GM19035 (cell line): ENCODE measurements at regions not wholly inside any gene's neighbourhood (a gene's known extent, or its start where the extent isn't known, plus 50 kb on each side); places are given as distances from the start of the nearest gene placed in this dataset.

Source experiments
- ATAC-seq: cut with Tn5 transposase; IDR thresholded peaks from one replicate; pipeline ENCODE4 v1.9.1; 2021; ENCODE audit not compliant: unreplicated experiment

DNA sequence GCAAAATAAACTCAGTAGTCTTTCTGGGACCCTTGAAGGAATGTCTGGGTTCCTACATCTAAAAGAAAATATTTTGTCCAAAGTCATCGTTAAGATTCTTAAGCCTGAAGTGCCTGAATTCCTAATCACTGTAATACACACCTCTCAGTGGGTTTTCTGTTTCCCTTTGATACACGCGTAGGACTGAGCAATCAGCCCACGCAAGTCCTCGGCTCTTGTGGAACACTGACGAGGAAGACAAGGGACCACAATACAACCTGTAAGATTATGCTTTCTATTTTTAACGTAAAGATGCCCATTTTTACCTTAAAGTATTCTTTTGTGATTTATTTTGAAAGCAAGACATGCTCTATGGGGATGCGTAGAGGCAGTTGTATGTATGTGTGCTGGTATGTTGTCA is 472.8 kb upstream of the CELF2 start:
- ATAC-seq, result no peak

DNA sequence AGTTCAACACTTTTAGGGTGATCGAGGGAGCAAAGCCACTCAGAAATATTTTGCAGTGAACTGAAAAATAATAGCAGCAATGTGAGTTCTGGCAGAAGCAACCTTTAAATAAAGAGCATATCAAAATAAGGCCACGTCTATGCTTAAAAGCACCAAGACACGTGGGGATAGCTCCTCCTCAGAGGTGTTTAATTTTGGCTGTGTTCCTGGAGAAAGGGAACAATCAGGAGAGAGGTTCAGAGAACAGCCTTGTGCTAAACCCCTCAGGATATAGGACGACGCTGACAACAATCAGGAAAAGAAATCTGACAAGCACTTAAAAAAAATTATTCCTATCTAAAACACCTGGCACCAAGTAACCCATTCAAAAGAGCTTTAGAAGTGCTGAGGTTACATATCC is 471.9 kb upstream of the CELF2 start:
- ATAC-seq, result no peak

DNA sequence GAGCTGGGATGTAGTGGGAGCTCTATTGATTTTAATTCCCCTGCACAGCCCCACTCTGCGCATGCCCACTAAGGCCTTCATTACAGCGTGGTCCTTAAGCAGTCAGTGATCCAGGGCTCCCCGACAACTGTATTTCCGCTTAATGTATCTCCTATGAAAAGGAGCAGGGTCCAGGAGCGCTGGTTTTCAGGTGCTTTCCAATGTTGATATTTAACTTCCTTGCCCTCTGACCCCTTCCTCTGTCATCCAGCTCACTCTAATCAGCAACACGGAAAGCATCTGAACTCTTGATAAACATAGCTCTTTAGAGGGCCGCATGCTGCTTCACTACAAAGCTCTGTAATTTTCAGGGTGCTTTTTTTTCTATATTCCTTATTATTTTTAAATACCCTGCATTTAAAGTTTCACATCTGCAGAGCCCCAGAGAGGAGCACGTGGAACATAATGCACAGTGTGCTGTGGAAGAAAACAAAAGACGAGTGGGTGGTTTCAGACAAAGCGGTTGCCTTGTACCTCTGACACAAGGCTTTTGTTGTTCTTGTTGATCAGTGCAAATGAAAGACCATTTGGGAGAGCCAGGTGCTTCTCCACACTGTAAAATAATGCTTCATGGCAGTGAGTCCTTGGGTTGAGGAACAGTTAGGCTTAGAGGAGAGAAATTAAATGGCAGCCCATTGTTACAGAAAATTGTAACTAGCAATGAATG is 465.9 kb upstream of the CELF2 start:
- ATAC-seq, result no peak

DNA sequence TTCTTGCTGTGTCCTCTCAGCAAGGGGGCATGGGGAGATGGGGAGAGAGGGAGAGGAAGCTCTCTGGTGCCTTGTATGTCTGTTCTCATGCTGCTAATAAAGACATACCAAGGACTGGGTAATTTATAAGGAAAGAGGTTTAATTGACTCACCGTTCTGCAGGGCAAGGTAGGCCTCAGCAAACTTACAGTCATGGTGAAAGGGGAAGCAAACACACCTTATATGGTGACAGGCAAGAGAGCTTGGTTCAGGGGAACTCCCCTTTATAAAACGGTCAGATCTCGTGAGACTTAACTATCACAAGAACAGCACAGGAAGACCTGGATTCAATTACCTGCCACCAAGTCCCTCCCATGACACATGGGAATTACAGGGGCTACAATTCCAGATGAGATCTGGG is 464.7 kb upstream of the CELF2 start:
- ATAC-seq, result no peak

DNA sequence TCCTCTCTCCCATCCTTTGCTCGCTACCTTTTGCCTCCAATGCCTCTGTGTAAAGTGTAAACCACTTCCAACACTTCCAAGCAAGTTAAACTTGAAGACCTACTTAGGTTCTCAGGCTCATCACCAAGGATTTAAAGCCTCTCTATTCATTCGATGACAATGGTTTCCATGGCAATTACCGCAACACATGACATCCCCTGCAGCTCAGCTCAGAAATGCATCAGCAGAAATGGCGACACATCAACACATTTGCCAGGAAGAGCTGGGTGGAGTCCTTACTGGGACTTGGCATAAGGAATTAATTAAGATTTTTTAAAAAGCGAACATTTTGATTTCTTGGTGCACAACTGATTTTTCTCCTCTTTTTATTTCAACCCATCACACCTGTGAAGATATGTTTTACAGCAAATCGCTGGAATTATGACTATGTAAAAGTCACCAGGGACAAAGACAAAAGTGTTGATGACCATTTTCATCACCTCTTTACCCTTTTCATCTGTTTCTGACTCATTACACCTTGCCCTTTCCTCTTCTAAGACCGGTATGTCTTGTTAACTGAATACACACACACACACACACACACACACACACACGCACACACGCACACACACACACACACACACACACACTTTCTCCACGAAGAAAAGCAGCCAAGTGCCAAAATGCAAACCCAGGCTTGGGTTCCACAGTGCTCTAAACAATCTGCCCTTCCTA is 453.4 kb upstream of the CELF2 start:
- no peak for ATAC-seq

DNA sequence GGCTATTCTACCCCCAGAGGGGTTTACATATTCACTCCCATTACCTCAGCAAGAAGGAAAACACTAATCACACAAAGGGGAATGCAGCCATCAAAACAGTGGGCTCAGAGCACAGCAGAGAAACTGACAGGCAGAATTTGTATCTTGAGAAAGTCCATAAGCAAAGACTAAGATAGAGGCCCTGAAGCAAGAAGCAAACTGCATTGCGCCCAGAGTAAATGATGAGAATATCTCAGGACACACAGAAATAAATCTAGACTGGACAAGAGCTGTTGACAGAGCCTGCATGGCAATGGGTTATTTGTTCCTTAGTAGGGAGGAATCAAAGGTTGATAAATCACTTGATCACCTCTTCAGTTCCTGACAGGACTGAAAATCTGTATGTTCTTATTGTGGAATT is 440.7 kb upstream of the CELF2 start:
- no peak for ATAC-seq

DNA sequence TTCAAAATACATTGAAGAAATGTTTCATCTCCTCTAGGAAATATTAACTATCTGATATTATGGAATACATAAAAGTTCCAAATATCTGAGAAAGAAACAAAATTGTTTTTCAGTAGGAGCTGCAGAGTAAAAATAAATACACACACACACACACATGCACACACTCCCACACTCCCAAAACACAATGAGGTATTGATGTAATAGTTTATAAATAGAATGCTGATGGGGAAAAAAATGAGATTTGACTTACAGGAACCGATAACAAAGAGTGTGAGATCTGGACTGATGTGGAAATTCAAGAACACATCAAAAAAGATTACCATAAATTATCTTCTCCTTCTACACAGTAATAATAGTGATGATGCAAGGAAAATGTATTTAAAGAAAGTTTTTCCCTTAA is 438.0 kb upstream of the CELF2 start:
- ATAC-seq, result no peak

DNA sequence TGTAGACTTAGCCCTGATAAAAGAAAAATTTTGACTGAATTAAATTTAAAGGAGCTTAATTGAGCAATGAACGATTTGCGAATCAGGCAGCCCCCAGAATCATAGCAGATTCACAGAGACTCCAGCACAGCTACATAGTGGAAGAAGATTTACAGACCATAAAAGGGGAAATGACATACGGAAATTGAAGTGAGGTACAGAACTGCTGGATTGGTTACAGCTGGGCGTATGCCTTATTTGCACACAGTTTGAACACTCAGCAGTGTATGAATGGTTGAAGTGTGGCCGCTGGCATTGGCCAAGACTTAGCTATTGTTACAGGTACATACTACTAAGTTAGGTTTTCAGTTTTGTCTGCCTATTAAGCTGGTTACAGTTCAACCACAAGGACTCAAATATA is 433.5 kb upstream of the CELF2 start:
- ATAC-seq, result no peak

DNA sequence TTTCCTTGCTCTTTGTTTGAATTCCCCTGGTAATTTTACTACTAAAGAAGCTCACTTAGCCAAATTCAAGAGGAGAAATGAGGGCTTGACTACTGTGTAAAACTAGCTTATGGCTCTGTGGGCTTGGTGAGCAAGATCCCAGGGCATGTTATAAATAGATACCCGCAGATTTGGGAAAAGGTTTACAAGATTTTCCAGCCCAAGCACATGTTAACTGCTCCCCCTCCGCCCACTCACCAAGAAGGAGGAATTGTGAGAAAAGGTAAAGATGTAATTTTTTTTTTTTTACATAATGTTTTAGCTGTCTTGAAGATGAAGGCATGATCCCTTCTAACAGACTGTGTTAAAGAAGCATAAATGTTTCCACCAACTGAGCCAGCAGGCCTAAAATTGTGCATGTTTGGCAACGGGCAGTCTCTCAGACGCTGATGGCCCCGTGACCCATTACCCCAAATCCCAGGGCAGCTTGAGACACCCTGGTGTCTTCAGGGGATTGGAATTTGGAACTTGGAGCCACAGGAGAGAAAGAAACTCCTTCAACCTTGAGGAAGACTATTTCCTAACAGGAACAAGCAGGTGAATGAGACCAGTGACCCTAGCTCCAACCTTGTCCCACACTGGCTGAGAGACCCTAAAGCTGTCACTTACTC is 429.8 kb upstream of the CELF2 start:
- no peak for ATAC-seq

DNA sequence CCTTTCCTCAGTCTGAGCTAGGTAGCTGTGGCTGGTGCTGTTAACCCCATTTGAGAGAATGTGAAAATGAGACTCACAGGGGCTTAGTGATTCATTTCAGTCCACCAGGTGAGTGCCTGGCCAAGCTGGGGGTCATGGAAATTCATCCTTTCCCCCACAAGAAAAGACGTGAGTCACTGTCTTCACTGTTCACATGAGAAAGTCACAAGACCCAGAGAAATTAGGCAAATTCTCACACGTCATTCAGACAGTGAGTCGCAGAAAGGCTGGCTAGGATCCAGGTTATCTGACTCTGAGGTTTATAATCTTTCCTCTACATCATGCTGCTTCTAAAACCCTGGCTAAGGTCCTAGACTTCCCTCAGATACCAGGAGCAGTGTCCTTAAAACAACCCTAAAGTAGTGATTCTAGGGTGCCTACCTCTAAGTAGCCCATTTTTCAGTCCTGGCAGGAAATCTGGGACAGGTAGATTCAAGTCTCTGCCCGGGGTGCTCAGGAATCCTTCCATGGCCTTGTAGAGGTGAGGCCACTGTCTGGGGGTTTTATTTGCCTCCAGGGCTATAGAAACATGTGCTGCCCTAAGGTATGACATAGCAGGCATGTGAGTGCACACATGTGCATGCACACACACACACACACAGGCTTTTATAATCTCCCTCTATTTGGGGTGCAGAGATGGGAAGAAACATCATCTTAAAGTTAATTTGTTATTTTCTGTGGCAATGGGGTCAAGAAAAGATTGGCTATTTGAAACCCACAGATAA is 427.9 kb upstream of the CELF2 start:
- ATAC-seq, result peak; percentile 76

DNA sequence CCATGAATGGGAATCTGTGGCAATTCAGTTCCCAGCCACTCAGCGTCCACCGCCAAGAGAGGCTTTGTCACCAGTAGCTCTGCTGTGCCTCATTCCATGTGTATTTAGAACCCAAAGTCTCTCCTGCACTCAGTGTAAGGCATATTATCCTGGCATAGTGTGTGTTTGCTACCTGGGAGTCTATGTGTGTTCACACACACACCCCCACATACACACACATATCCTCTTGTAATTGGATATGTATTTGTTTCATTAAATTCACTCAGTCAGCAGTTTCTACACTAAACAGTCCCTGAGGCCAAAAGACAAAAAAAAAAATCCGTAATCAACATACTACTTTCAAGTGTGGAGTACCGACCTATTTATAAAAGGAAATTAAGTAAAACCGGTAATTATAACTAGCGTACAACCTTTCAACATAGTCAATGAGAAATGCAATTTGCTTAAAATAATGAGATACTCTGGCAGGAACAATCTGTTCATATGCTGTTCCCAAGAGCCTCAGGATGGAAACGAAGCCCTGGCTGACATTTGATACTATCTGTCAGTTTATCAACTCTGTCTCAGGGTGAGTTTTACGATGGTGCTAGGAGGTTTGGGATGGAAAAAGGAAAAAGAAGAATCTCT is 425.8 kb upstream of the CELF2 start:
- ATAC-seq, result no peak

DNA sequence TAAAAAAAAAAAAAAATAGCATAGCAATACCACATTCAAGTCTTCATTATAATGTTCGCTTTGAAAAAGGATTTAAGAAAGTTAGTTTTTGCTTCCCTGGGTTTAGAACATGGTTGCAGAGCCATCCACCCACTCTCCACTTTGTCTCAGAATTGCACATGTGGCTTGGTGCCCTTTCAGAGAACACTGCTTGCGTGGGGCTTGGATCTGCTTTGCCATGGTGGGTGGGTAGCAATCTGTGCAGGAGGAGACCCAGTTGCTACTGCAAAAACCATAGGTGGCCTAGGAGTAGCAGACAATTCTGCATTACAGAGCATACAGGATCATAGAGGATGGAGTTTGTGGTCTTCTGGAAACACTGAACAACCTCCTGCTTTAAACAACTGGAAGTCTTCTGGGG is 421.4 kb upstream of the CELF2 start:
- ATAC-seq, result no peak

DNA sequence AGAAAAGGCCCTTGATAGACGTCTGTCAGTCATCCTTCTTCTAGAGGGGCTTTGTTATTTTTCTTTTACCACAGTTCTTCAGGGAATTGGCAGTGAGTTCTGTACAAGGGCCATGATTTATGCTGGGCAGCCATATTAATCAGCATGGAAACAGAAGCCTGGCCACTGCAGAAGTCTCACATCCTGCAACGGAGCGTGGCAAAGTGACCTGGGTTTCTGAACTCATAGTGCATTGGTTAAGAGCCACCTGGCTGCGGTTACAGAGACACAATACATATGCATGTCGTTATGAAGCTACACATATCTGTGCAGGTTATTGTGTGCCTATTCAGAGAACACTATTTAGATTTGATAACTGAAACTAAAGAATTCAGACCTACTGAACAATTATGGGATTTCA is 419.4 kb upstream of the CELF2 start:
- ATAC-seq, result peak; percentile 77

DNA sequence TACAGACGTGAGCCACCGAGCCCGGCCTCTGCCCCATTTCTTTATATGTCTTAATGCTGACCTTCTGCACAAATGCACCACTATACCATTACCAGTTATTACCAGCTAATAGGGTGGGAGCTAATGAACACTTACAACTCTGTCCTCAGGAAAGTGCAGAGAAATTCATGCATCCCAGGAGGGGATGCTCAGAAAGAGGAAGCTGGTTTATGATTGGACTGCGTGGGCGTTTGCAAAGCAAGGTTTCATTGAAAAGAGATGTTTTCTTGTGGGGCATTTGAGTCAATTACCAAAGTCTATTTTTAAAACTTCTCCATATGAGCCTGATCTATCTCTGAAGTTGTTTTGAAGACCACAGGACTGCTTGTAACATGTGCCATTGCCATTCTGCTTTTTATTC is 417.7 kb upstream of the CELF2 start:
- no peak for ATAC-seq

DNA sequence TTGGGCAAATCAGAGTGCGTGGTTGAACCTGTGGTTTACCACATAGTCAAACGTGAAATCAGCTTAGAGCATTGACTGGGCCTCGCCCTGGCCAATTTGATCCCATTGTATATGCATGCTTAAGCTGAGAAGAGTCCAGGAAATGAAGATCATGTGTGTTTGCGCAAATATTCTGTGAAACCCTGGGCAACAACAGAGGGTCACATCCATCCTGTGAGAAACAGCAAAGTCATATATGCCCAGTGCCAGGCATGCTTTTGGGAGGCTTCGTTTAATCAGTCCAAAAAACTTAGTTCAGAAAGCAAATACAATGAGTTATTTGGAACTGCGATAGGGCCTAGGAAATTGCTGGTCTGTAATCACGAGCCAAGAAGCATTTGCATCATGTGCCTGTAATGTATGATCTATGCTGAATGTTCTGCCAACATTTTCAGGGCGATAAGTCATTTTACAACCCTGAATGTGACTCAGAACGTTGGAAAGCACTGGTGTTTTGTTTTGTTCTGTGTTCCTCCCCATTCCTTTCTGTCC is 412.1 kb upstream of the CELF2 start:
- no peak for ATAC-seq

DNA sequence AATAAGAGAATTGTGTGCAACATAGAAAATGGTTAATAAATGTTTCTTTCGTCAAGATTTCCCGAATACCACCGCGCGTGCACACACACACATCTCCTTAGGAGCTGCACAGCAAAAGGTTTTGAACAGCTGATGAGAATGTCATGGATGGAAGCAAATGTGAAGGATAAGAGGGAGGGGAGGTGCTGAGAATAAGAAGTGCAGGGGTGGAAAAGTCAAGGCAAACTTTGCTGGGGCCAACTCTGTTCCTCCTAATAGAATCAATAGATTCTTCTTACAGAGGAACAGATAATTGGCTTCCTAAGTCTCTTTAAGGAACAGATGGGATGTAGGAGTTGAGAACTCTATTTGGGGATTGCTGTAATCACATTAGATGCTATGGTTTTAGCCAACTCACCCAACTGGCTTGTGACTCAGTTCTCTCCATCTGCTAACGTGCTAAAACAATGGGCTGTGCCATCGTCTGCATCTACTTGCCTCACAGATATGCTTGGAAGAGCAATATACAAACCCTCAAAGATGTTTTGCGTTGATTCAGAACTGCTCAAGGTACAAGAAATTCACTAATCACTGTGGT is 408.2 kb upstream of the CELF2 start:
- ATAC-seq, result no peak

DNA sequence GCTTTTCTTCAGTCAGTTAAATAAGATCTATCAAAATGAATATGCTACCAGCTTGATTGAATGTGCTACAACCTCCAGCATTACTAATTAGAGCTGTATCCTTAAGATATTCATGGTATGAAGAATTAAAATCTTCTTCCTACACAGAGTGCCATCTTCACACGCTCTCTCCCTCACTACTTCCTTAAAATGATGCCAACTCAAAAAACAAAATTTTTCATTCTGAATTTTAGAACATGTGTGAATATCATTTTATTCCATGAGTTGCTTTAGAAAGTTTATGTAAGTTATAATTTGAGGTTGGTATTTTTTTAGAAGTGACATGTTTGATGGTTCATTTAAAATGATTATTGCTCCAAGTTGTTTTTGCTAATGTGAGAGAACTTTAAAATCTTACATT is 407.5 kb upstream of the CELF2 start:
- ATAC-seq, result no peak

DNA sequence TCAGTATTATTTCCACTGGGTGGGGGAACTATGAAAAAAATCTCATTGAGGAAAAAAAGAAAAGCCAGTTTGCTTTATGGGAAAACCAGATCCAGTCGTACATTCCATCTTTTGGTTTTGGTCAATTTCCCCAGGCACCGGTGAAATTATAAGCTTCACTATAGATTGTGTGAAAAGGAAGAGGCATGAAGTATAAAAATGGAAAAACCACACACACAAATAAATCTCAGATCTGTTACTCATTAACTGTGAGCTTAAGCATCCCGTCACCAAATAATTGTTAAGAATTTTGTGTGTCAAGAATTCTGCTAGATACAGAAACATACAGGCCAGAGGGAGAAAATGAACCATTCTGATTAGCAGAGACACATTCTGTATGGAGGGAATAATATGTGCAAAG is 405.5 kb upstream of the CELF2 start:
- no peak for ATAC-seq

DNA sequence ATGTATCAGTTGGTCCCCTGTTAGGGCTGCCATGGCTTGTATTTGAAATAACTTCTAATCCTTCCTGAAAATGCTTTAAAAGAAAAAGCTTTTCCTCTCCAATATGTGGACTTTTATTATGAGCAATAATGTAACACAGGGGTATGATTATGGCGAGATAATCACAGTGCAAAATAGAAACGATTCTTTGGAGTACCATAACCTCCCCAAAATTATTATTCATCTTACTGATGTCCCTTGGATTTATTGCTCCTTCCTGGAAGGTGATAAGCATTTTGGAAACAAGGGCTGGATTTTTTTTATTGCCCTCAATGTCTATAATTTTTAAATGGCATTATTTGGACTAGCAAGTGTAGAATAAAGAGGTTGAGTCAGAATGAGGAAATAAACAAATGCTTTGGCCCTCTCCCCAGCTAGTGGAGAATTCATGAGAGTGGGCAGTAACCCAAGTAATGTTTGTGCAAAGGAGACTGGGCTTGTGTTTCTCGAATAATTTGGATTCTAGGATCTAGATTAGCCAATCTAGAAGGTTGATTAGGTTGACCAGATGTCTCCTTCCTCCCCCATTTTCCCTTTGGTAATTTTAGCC is 403.9 kb upstream of the CELF2 start:
- no peak for ATAC-seq

DNA sequence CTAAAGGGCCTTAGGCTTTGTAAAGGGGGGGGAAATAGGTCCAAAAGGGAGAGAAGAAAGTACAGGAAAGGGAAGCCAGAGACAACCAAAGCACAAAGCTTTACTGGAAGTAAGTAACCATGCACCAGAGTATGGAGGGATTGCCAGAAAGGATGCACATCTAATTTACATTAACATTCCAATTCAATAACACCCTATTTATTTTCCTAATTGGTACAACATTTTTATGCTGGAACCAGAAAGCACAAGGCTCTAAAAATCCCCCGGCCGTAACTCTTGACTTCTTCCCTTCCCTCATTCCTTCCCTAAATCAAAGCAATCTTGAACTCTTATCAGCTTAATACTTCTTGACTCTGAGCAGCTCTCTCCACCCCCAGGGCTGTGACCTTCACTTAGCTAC is 400.0 kb upstream of the CELF2 start:
- no peak for ATAC-seq
